ENCODE measurements at regions not wholly inside any gene's neighbourhood (a gene's known extent, or its start where the extent isn't known, plus 50 kb on each side); places are given as distances from the start of the nearest gene placed in this dataset.

DNA sequence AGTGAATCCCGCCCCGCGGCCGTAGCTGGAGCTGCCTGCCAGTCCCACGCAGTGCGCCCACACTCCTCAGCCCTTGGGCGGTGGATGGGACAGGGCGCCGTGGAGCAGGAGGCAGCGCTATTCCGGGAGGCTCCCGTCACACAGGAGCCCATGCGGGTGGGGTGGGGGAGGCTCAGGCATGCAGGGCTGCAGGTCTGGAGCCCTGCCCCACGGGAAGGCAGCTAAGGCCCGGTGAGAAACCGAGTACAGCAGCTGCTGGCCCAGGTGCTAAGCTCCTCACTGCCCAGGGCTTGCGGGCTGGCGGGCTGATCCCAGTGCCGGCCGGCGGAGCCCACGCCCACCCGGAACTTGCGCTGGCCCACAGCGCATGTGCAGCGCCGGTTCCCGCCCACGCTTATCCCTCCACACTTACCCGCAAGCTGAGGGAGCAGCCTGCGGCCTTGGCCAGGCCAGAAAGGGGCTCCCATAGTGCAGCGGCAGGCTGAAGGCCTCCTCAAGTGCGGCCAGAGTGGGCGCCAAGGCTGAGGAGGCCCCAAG is 1152.8 kb upstream of the CELF4 start:
- TF ChIP-seq, protein P1, sequence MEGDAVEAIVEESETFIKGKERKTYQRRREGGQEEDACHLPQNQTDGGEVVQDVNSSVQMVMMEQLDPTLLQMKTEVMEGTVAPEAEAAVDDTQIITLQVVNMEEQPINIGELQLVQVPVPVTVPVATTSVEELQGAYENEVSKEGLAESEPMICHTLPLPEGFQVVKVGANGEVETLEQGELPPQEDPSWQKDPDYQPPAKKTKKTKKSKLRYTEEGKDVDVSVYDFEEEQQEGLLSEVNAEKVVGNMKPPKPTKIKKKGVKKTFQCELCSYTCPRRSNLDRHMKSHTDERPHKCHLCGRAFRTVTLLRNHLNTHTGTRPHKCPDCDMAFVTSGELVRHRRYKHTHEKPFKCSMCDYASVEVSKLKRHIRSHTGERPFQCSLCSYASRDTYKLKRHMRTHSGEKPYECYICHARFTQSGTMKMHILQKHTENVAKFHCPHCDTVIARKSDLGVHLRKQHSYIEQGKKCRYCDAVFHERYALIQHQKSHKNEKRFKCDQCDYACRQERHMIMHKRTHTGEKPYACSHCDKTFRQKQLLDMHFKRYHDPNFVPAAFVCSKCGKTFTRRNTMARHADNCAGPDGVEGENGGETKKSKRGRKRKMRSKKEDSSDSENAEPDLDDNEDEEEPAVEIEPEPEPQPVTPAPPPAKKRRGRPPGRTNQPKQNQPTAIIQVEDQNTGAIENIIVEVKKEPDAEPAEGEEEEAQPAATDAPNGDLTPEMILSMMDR (IDR thresholded peaks at IDR 0.05), result no peak
- TF ChIP-seq POLR2A (IDR thresholded peaks at IDR 0.05), result no peak
